Spinal cord (tissue), 9 donors: ENCODE measurements at regions not wholly inside any gene's neighbourhood (a gene's known extent, or its start where the extent isn't known, plus 50 kb on each side); places are given as distances from the start of the nearest gene placed in this dataset.

Experiments
- DNase-seq, 6 donors: peaks; one replicate each; pipeline versions ENCODE4 v3.0.0 to v3.0.0-alpha.2; 2013 to 2015; ENCODE audit warnings: low spot score in 6 of 6, low read depth in 4 of 6
- H3K27ac ChIP-seq: one replicate; pipeline ENCODE4 v1.5.1; 2013; ENCODE audit warnings: low read depth, low read length, control low read depth
- H3K27me3 ChIP-seq: one replicate; pipeline ENCODE4 v1.6.1; 2013; ENCODE audit warnings: low read length; ENCODE audit not compliant: control insufficient read depth, insufficient read depth
- H3K36me3 ChIP-seq: one replicate; pipeline ENCODE4 v1.6.1; 2013; ENCODE audit warnings: low read length; ENCODE audit not compliant: control insufficient read depth, insufficient read depth
- H3K4me1 ChIP-seq: one replicate; pipeline ENCODE4 v1.6.1; 2013; ENCODE audit warnings: low read length; ENCODE audit not compliant: control insufficient read depth, insufficient read depth
- H3K4me3 ChIP-seq: one replicate; pipeline ENCODE4 v1.5.1; 2013; ENCODE audit warnings: low read depth, low read length, control low read depth
- H3K9me3 ChIP-seq: one replicate; pipeline ENCODE4 v1.6.1; 2013; ENCODE audit warnings: low read length; ENCODE audit not compliant: control insufficient read depth, insufficient read depth
- WGBS: methylation state at CpG from one replicate; pipeline ENCODE4 v1.1.5; 2013; ENCODE audit warnings: missing lambda C conversion rate; ENCODE audit not compliant: insufficient coverage; 5-methylcytosine and 5-hydroxymethylcytosine counted together
- donor health status: healthy.

DNA sequence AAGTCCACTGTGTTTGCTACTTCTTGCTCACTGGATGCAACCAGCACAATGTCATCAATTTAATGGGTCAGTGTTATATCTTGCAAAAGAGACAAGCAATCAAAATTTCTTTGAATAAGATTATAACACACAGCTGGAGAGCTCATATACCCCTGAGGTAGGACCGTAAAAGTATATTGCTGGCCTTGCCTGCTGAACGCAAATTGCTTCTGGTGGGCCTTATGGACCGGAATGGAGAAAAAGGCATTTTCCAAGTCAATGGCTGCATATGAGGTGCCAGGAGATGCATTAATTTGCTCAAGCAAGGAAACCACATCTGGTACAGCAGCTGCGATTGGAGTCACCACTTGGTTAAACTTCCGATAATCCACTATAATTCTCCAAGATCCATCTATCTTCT lies 119.1 kb downstream of the ZNF280B start:
- WGBS, result 44% methylated on average over 3 of the region's 5 CpGs
- Histone ChIP-seq H3K4me1 (no peaks in the 10 kb centered on the region), H3K27ac (no peak overlapping the region), H3K9me3 (peaks cover 1% of the 10 kb centered on the region), H3K27me3 (no peaks in the 10 kb centered on the region), H3K4me3 (no peak overlapping the region), H3K36me3 (no peaks in the 10 kb centered on the region)
- peak in 1 of 6 donors; percentile 60 for DNase-seq

DNA sequence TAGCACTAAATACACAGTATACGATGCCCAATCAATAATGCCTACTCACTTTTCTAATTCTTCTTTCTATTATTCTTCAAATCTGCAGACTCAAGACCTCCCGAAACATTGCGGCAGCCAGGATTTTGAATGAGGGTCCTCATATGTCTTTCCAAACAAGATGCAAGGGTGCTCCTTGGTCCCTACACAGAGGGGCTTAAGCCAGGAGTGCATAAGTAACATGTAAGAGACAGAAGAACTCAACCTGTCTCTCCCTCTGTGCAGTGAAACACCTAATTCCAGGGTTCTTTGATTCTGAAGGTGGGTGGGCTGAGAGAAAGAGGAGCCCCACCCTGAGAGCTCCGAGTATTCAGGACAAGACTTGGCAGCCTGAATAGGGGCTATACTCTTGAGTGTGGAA lies 117.6 kb downstream of the ZNF280B start:
- DNase-seq, result no peak
- Histone ChIP-seq H3K4me1 (peaks cover 4% of the 10 kb centered on the region), H3K36me3 (no peaks in the 10 kb centered on the region), H3K27me3 (no peaks in the 10 kb centered on the region), H3K27ac (no peak overlapping the region), H3K4me3 (no peak overlapping the region), H3K9me3 (peaks cover 1% of the 10 kb centered on the region)
- 75% methylated on average over 4 of the region's 4 CpGs for WGBS

DNA sequence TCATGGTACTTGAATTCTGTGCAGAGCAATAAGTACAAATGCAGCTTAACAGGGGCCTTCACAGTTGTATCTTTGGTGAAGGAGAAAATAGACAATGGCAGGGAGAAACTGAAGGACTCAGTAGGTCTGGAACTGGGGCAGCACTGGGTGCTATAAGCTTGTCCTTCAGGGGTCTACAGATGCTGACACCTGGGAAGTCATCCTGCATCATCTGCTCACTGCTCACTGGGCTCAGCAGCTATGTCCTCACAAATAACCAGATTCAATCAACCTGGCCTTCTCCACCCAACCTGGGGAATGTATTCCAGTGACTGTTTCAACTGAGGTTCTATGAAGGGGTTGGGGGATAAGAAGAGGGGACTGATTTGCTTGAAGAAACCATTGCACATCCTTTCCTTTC lies 117.0 kb downstream of the ZNF280B start:
- H3K4me1 ChIP-seq, result peaks cover 5% of the 10 kb centered on the region
- DNase-seq, result no peak

DNA sequence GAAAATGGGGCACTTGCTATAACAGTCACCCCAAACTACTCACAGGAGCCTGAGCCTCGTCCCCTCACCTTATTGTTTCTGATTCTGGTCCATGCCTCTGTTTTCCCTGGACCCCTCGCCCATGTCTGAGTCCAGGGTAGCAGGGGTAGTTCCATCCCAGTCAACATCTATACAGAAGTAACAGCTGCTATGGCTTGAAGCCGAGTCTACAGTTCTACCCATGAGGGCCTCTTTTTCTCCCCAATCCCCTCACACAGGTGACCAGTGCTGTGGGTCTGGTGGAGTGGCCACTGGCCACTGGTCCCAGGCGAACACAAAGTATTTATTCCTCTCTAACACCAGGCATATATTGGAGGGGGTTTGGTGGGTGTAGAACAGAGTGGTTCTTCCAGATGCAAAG lies 116.4 kb downstream of the ZNF280B start:
- H3K36me3 ChIP-seq, result no peaks in the 10 kb centered on the region
- no peak for DNase-seq

More for the DNA sequence above, 117.0 kb downstream of the ZNF280B start:
- Histone ChIP-seq H3K36me3 (no peaks in the 10 kb centered on the region), H3K9me3 (peaks cover 1% of the 10 kb centered on the region), H3K27me3 (no peaks in the 10 kb centered on the region), H3K27ac (no peak overlapping the region), H3K4me3 (no peak overlapping the region)

DNA sequence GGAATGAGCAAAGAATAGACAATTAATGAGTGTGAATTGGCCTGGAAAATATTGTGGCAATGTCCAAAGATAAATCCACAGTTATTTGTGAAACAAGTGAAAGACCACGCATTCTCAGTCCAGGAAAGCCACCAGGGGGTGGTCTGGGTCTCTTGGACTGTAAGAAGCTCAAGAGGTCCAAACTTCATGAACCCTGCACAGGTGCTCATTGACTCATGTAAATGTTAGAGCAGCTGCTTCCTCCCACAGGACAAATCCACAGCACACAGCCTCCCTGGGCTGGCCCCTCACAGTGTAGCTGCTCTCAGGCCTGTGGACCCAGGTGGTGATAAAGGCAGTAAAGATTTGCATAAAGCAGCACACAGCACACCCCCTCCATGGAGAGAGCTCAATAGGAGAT lies 114.0 kb downstream of the ZNF280B start:
- Histone ChIP-seq H3K9me3 (peaks cover 1% of the 10 kb centered on the region), H3K27me3 (no peaks in the 10 kb centered on the region), H3K4me3 (no peak overlapping the region), H3K36me3 (no peaks in the 10 kb centered on the region), H3K4me1 (peaks cover 23% of the 10 kb centered on the region), H3K27ac (no peak overlapping the region)
- no peak for DNase-seq
- WGBS, result 83% methylated on average over 1 of the region's 1 CpG

More for the DNA sequence above, 116.4 kb downstream of the ZNF280B start:
- H3K27me3 ChIP-seq, result no peaks in the 10 kb centered on the region
- H3K4me3 ChIP-seq, result no peak overlapping the region
- H3K27ac ChIP-seq, result no peak overlapping the region
- WGBS, result 46% methylated on average over 2 of the region's 4 CpGs
- peaks cover 10% of the 10 kb centered on the region for H3K4me1 ChIP-seq
- peaks cover 1% of the 10 kb centered on the region for H3K9me3 ChIP-seq

DNA sequence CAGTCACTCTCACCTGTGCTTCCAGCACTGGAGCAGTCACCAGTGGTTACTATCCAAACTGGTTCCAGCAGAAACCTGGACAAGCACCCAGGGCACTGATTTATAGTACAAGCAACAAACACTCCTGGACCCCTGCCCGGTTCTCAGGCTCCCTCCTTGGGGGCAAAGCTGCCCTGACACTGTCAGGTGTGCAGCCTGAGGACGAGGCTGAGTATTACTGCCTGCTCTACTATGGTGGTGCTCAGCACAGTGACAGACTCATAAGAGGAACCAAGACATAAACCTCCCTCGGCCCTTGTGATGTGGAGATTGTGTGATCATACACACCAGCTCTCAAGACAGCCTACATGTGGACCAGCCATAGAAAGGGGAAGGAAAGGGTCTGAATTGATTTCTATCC lies 113.3 kb downstream of the ZNF280B start:
- no CpG with 5 or more reads among the region's 3 CpGs for WGBS
- H3K27me3 ChIP-seq, result no peaks in the 10 kb centered on the region

DNA sequence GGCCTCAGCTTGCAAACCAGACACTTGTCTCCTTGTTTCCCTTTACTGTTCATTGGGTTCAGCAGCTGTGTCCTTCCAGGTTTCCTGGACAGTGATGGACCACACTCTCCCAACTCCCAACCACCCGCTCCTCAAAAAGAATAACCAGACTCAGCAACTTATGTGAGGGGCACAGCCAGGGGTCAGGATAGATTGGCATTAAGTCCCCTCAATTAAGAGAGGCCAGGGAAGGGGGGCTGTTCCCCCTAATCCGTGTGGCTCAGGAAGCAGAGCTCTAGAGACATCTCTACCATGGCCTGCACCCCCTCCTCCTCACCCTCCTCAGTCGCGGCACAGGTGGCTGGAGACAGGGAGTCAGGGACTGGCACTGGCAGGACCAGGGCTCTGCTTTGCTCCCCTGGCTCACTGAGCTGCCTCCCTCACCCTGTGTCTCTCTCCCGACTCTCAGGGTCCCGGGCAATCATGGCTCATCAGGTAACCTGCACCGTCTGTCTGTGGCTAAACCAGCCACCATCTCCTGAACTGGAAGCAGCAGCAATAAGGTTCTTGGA lies 111.7 kb downstream of the ZNF280B start:
- no peak overlapping the region for H3K4me3 ChIP-seq
- H3K27ac ChIP-seq, result no peak overlapping the region
- WGBS, result 67% methylated on average over 7 of the region's 7 CpGs
- DNase-seq, result no peak
- H3K9me3 ChIP-seq, result peaks cover 1% of the 10 kb centered on the region
- peaks cover 23% of the 10 kb centered on the region for H3K4me1 ChIP-seq
- H3K36me3 ChIP-seq, result no peaks in the 10 kb centered on the region
- no peaks in the 10 kb centered on the region for H3K27me3 ChIP-seq

More for the DNA sequence above, 113.3 kb downstream of the ZNF280B start:
- DNase-seq, result no peak
- no peak overlapping the region for H3K27ac ChIP-seq
- H3K4me3 ChIP-seq, result no peak overlapping the region
- no peaks in the 10 kb centered on the region for H3K36me3 ChIP-seq
- peaks cover 23% of the 10 kb centered on the region for H3K4me1 ChIP-seq
- peaks cover 1% of the 10 kb centered on the region for H3K9me3 ChIP-seq

DNA sequence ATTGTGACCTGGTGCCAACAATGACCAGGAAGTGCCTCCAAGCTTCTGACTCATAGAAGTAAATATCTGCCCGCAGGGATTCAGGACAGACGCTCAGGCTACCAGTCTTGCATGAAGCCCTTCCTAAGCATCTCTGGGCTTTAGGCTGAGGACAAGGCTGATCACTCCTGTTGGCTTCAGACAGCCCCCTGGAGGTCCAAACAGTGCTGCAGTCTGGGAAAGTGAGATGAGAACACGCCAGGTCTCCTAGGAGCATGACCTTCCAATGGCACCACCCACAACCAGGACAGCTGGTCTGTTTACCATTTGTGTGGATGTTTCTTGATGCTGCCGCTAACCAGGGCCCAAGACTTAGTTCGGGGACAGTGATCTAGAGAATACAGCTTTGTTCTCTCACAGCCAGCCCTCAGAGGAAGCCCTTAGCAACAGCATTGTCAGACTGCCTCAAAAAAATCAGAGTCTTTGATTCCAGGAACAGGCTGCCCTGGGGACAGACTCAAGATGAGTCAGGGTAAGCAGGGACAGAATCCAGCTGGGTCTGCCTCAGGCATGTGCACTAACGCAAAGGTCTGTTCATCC lies 111.2 kb downstream of the ZNF280B start:
- 30% methylated on average over 4 of the region's 6 CpGs for WGBS
- peaks cover 1% of the 10 kb centered on the region for H3K9me3 ChIP-seq
- no peaks in the 10 kb centered on the region for H3K36me3 ChIP-seq
- peak in 5 of 6 donors; percentile 9 to 70 (median 22) for DNase-seq
- H3K27me3 ChIP-seq, result no peaks in the 10 kb centered on the region
- H3K4me3 ChIP-seq, result no peak overlapping the region
- H3K27ac ChIP-seq, result no peak overlapping the region
- peaks cover 23% of the 10 kb centered on the region for H3K4me1 ChIP-seq

DNA sequence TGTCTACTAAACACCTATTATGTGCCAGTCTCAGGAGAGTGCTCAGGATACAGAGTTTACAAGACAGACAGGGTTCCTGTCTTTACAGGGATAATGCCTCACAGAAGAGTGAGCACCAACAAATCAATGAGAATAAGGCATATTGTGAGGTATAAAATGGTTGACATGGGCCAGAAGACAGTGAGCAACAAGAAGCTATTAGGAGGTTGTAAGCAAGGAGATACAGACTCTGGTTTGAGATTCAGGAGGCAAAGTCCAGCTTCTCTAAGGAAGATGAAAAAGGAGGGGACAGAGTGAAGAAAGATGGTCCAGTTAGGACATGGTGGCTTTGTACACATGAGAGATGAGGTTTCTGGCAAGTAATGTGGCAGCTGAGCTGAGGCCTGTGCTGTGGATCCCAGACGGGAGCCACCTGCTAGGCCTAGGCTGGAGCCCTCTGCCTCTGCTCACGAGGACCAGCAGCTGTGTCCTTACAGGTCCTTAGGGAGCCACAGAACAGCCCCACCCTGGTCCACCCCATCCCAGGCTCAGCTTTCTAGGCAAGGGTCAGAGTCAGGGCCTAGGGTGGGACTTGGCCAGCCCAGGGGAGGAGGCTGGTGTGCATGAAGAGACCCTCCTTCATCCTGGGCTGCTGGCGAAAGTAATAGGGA lies 110.5 kb downstream of the ZNF280B start:
- Histone ChIP-seq H3K4me1 (peaks cover 23% of the 10 kb centered on the region), H3K27ac (no peak overlapping the region), H3K36me3 (no peaks in the 10 kb centered on the region), H3K4me3 (no peak overlapping the region), H3K9me3 (peaks cover 1% of the 10 kb centered on the region), H3K27me3 (no peaks in the 10 kb centered on the region)
- 70% methylated on average over 3 of the region's 3 CpGs for WGBS
- DNase-seq, result no peak
